Activated gamma-delta T cell treated with anti-CD3 and anti-CD28 coated beads, Interleukin-2, amount 50 U/mL, for 16 hours (primary cell): ENCODE measurements at regions not wholly inside any gene's neighbourhood (a gene's known extent, or its start where the extent isn't known, plus 50 kb on each side); places are given as distances from the start of the nearest gene placed in this dataset.

Experiments used
- DNase-seq: peaks from one replicate; pipeline ENCODE4 v3.0.0-alpha.2; 2020; ENCODE audit warnings: low read depth

- no peak for DNase-seq
Measured at GRCh38 chr16:80418517-80419355, 122.1 kb upstream of the DYNLRB2 start.

- DNase-seq: no peak
Measured at GRCh38 chr16:80417706-80418271, 123.0 kb upstream of the DYNLRB2 start.

GRCh38 chr16:80408014-80408413, 132.8 kb upstream of the DYNLRB2 start:
- DNase-seq: no peak

- DNase-seq: no peak
Measured at GRCh38 chr16:80407265-80407987, 133.4 kb upstream of the DYNLRB2 start.

GRCh38 chr16:80404847-80405246, 135.9 kb upstream of the DYNLRB2 start:
- DNase-seq: no peak

- DNase-seq: no peak
Measured at GRCh38 chr16:80403894-80404293, 136.9 kb upstream of the DYNLRB2 start.

GRCh38 chr16:80390871-80391489, 149.8 kb upstream of the DYNLRB2 start:
- no peak for DNase-seq

- no peak for DNase-seq
Measured at GRCh38 chr16:80390046-80390445, 150.7 kb upstream of the DYNLRB2 start.

- no peak for DNase-seq
Measured at GRCh38 chr16:80389338-80389737, 151.5 kb upstream of the DYNLRB2 start.

GRCh38 chr16:80387318-80387921, 153.4 kb upstream of the DYNLRB2 start:
- no peak for DNase-seq

- DNase-seq: no peak
Measured at GRCh38 chr16:80384862-80385261, 155.9 kb upstream of the DYNLRB2 start.

GRCh38 chr16:80380514-80380913, 160.3 kb upstream of the DYNLRB2 start:
- no peak for DNase-seq

- DNase-seq: no peak
Measured at GRCh38 chr16:80377096-80377956, 163.5 kb upstream of the DYNLRB2 start.

GRCh38 chr16:80375973-80376372, 164.8 kb upstream of the DYNLRB2 start:
- no peak for DNase-seq

- no peak for DNase-seq
Measured at GRCh38 chr16:80375513-80375912, 165.3 kb upstream of the DYNLRB2 start.

GRCh38 chr16:80372341-80372740, 168.5 kb upstream of the DYNLRB2 start:
- no peak for DNase-seq

- no peak for DNase-seq
Measured at GRCh38 chr16:80369138-80369958, 171.4 kb upstream of the DYNLRB2 start.

- no peak for DNase-seq
Measured at GRCh38 chr16:80367037-80367658, 173.6 kb upstream of the DYNLRB2 start.

- DNase-seq: no peak
Measured at GRCh38 chr16:80366023-80366422, 174.8 kb upstream of the DYNLRB2 start.

GRCh38 chr16:80362816-80363215, 178.0 kb upstream of the DYNLRB2 start:
- no peak for DNase-seq
